CD4-positive, CD25-positive, alpha-beta regulatory T cell (primary cell): ENCODE measurements at regions not wholly inside any gene's neighbourhood (a gene's known extent, or its start where the extent isn't known, plus 50 kb on each side); places are given as distances from the start of the nearest gene placed in this dataset.
"Not testable (repeated sequence)": the region's sequence is repeated elsewhere in the genome, so short reads cannot be mapped to it uniquely, and the experiment has no call there.

Source experiments
- ATAC-seq, 2 donors: fragments of 150-1000 bp; cut with Tn5 transposase; one replicate each; pipeline ENCODE4 v1.10.0; 2021; ENCODE audit warnings: low read depth in 2 of 2, moderate number of reproducible peaks in 2 of 2, moderate library complexity in 1 of 2
- DNase-seq, 3 donors: peaks; one replicate each; pipeline versions ENCODE4 v3.0.0 to v3.0.0-alpha.2; 2012 to 2022; ENCODE audit warnings: mixed read lengths in 1 of 3
- H3K27ac ChIP-seq: one replicate; pipeline ENCODE4 v1.7.0; 2013; ENCODE audit warnings: mild to moderate bottlenecking, low read length; ENCODE audit not compliant: insufficient read depth, poor library complexity, severe bottlenecking
- H3K27me3 ChIP-seq: one replicate; pipeline ENCODE4 v1.7.0; 2013; ENCODE audit warnings: low read length; ENCODE audit not compliant: control insufficient read depth, insufficient read depth
- H3K36me3 ChIP-seq: one replicate; pipeline ENCODE4 v1.7.0; 2013; ENCODE audit warnings: mild to moderate bottlenecking, low read length, moderate library complexity; ENCODE audit not compliant: control insufficient read depth, insufficient read depth
- H3K4me1 ChIP-seq: 2 replicates; pipeline ENCODE4 v1.7.0; 2013; ENCODE audit warnings: mild to moderate bottlenecking, low read length; ENCODE audit not compliant: insufficient read depth, control insufficient read depth, poor library complexity, severe bottlenecking
- H3K4me3 ChIP-seq: one replicate; pipeline ENCODE4 v1.7.0; 2013; ENCODE audit warnings: low read depth, mild to moderate bottlenecking, low read length, moderate library complexity
- H3K9me3 ChIP-seq, 2 experiments: 1 replicate in 1 of 2; 2 replicates in 1 of 2; pipeline ENCODE4 v1.7.0; 2013; ENCODE audit warnings: low read length in 2 of 2, mild to moderate bottlenecking in 1 of 2, moderate library complexity in 1 of 2; ENCODE audit not compliant: control insufficient read depth in 2 of 2
- H3K27ac Mint-ChIP-seq, 3 donors: one replicate each; pipeline ENCODE4 v1.8.0; 2020 to 2022; ENCODE audit warnings: mild to moderate bottlenecking in 3 of 3, mixed read lengths in 3 of 3, moderate library complexity in 2 of 3
- H3K27me3 Mint-ChIP-seq: one replicate; pipeline ENCODE4 v1.8.0; 2022; ENCODE audit warnings: mild to moderate bottlenecking, mixed read lengths
- H3K36me3 Mint-ChIP-seq: one replicate; pipeline ENCODE4 v1.8.0; 2020; ENCODE audit warnings: mixed read lengths
- H3K4me1 Mint-ChIP-seq, 4 donors: one replicate each; pipeline ENCODE4 v1.8.0; 2020 to 2022; ENCODE audit warnings: mixed read lengths in 4 of 4, mild to moderate bottlenecking in 1 of 4
- H3K4me3 Mint-ChIP-seq, 4 donors: one replicate each; pipeline ENCODE4 v1.8.0; 2020 to 2022; ENCODE audit warnings: mild to moderate bottlenecking in 4 of 4, mixed read lengths in 4 of 4, moderate library complexity in 3 of 4
- H3K9me3 Mint-ChIP-seq, 7 donors: one replicate each; pipeline ENCODE4 v1.8.0; 2020 to 2022; ENCODE audit warnings: mixed read lengths in 7 of 7, mild to moderate bottlenecking in 3 of 7, moderate library complexity in 2 of 7

- DNase-seq (no peak), ATAC-seq (no peak)
- Histone ChIP-seq H3K27ac (no peak overlapping the region), H3K4me1 (no peaks in the 10 kb centered on the region), H3K27me3 (peaks cover 5% of the 10 kb centered on the region), H3K9me3 (no peaks in the 10 kb centered on the region), H3K4me3 (no peak overlapping the region), H3K36me3 (no peaks in the 10 kb centered on the region)
- no peak overlapping the region for H3K27ac Mint-ChIP-seq
- H3K27me3 Mint-ChIP-seq, result peaks cover 16% of the 10 kb centered on the region
- peaks cover 0 to 3% (median 0%) of the 10 kb centered on the region in 7 donors for H3K9me3 Mint-ChIP-seq
- no peaks in the 10 kb centered on the region for H3K4me1 Mint-ChIP-seq
- no peaks in the 10 kb centered on the region for H3K36me3 Mint-ChIP-seq
- H3K4me3 Mint-ChIP-seq, result no peak overlapping the region
Observed at GRCh38 chr15:62517541-62517940, 352.5 kb upstream of the C2CD4B start.

- not testable (repeated sequence) for H3K27ac Mint-ChIP-seq, H3K9me3 ChIP-seq, H3K36me3 ChIP-seq, H3K9me3 Mint-ChIP-seq, DNase-seq, H3K27me3 Mint-ChIP-seq, H3K4me1 Mint-ChIP-seq, H3K4me3 ChIP-seq, H3K36me3 Mint-ChIP-seq, H3K4me1 ChIP-seq, H3K27ac ChIP-seq, ATAC-seq
- peaks cover 13% of the 10 kb centered on the region for H3K27me3 ChIP-seq
- H3K4me3 Mint-ChIP-seq, result peak overlapping the region in 1 of 4 donors; percentile 43
Observed at GRCh38 chr15:62518666-62519065, 353.6 kb upstream of the C2CD4B start.

GRCh38 chr15:62519900-62520299, 354.8 kb upstream of the C2CD4B start:
- Histone ChIP-seq H3K27me3 (peaks cover 11% of the 10 kb centered on the region), H3K4me1 (no peaks in the 10 kb centered on the region), H3K4me3 (no peak overlapping the region), H3K9me3 (no peaks in the 10 kb centered on the region), H3K36me3 (no peaks in the 10 kb centered on the region), H3K27ac (no peak overlapping the region)
- Mint-ChIP-seq H3K4me3 (no peak overlapping the region), H3K36me3 (no peaks in the 10 kb centered on the region), H3K4me1 (no peaks in the 10 kb centered on the region), H3K27me3 (peaks cover 4% of the 10 kb centered on the region), H3K9me3 (peaks cover 0 to 3% (median 0%) of the 10 kb centered on the region in 7 donors), H3K27ac (no peak overlapping the region)
- DNase-seq (no peak), ATAC-seq (no peak)

GRCh38 chr15:62520887-62521286, 355.8 kb upstream of the C2CD4B start:
- peaks cover 11% of the 10 kb centered on the region for H3K27me3 ChIP-seq
- ATAC-seq (no peak), DNase-seq (no peak)
- no peaks in the 10 kb centered on the region for H3K4me1 ChIP-seq
- peaks cover 0 to 3% (median 0%) of the 10 kb centered on the region in 7 donors for H3K9me3 Mint-ChIP-seq
- H3K36me3 Mint-ChIP-seq, result no peaks in the 10 kb centered on the region
- no peaks in the 10 kb centered on the region for H3K4me1 Mint-ChIP-seq
- H3K27ac ChIP-seq, result no peak overlapping the region
- peak overlapping the region in 1 of 4 donors; percentile 17 for H3K4me3 Mint-ChIP-seq
- H3K4me3 ChIP-seq, result no peak overlapping the region
- peaks cover 4% of the 10 kb centered on the region for H3K27me3 Mint-ChIP-seq
- H3K9me3 ChIP-seq, result no peaks in the 10 kb centered on the region
- no peak overlapping the region for H3K27ac Mint-ChIP-seq
- no peaks in the 10 kb centered on the region for H3K36me3 ChIP-seq

GRCh38 chr15:62521396-62521795, 356.3 kb upstream of the C2CD4B start:
- H3K27me3 ChIP-seq, result peaks cover 11% of the 10 kb centered on the region
- Mint-ChIP-seq H3K4me1 (no peaks in the 10 kb centered on the region), H3K27me3 (peaks cover 4% of the 10 kb centered on the region), H3K36me3 (no peaks in the 10 kb centered on the region), H3K27ac (no peak overlapping the region), H3K4me3 (peak overlapping the region in 1 of 4 donors; percentile 17), H3K9me3 (peaks cover 0 to 3% (median 0%) of the 10 kb centered on the region in 7 donors)
- DNase-seq (no peak), ATAC-seq (no peak)
- H3K36me3 ChIP-seq, result no peaks in the 10 kb centered on the region
- no peaks in the 10 kb centered on the region for H3K4me1 ChIP-seq
- H3K27ac ChIP-seq, result no peak overlapping the region
- no peaks in the 10 kb centered on the region for H3K9me3 ChIP-seq
- H3K4me3 ChIP-seq, result no peak overlapping the region

GRCh38 chr15:62524848-62525247, 359.8 kb upstream of the C2CD4B start:
- Mint-ChIP-seq H3K36me3 (no peaks in the 10 kb centered on the region), H3K27me3 (no peaks in the 10 kb centered on the region), H3K4me3 (no peak overlapping the region), H3K4me1 (no peaks in the 10 kb centered on the region), H3K27ac (no peak overlapping the region), H3K9me3 (peaks cover 0 to 3% (median 0%) of the 10 kb centered on the region in 7 donors)
- H3K4me1 ChIP-seq, result no peaks in the 10 kb centered on the region
- no peaks in the 10 kb centered on the region for H3K9me3 ChIP-seq
- ATAC-seq, result no peak
- no peaks in the 10 kb centered on the region for H3K36me3 ChIP-seq
- H3K27me3 ChIP-seq, result peaks cover 8% of the 10 kb centered on the region
- no peak overlapping the region for H3K27ac ChIP-seq
- DNase-seq, result no peak
- H3K4me3 ChIP-seq, result no peak overlapping the region

- no peaks in the 10 kb centered on the region for H3K36me3 Mint-ChIP-seq
- H3K27ac Mint-ChIP-seq, result no peak overlapping the region
- peaks cover 0 to 1% (median 0%) of the 10 kb centered on the region in 7 donors for H3K9me3 Mint-ChIP-seq
Observed at GRCh38 chr15:62527387-62527786, 362.3 kb upstream of the C2CD4B start.

GRCh38 chr15:62528505-62528904, 363.4 kb upstream of the C2CD4B start:
- H3K36me3 Mint-ChIP-seq, result no peaks in the 10 kb centered on the region
- H3K4me3 Mint-ChIP-seq, result no peak overlapping the region

More at GRCh38 chr15:62527387-62527786, 362.3 kb upstream of the C2CD4B start:
- H3K4me3 ChIP-seq, result no peak overlapping the region
- no peak for DNase-seq
- Mint-ChIP-seq H3K4me3 (no peak overlapping the region), H3K27me3 (peaks cover 4% of the 10 kb centered on the region), H3K4me1 (no peaks in the 10 kb centered on the region)
- no peaks in the 10 kb centered on the region for H3K4me1 ChIP-seq
- ATAC-seq, result no peak
- H3K9me3 ChIP-seq, result no peaks in the 10 kb centered on the region
- H3K36me3 ChIP-seq, result no peaks in the 10 kb centered on the region
- H3K27me3 ChIP-seq, result peaks cover 8% of the 10 kb centered on the region
- H3K27ac ChIP-seq, result no peak overlapping the region

More at GRCh38 chr15:62528505-62528904, 363.4 kb upstream of the C2CD4B start:
- Histone ChIP-seq H3K4me1 (no peaks in the 10 kb centered on the region), H3K4me3 (no peak overlapping the region), H3K36me3 (no peaks in the 10 kb centered on the region), H3K9me3 (no peaks in the 10 kb centered on the region), H3K27ac (no peak overlapping the region), H3K27me3 (peaks cover under 1% of the 10 kb centered on the region)
- peaks cover 4% of the 10 kb centered on the region for H3K27me3 Mint-ChIP-seq
- H3K9me3 Mint-ChIP-seq, result peaks cover 0 to 1% (median 0%) of the 10 kb centered on the region in 7 donors
- DNase-seq (no peak), ATAC-seq (no peak)
- H3K27ac Mint-ChIP-seq, result no peak overlapping the region
- no peaks in the 10 kb centered on the region for H3K4me1 Mint-ChIP-seq
